ENCODE measurements at regions not wholly inside any gene's neighbourhood (a gene's known extent, or its start where the extent isn't known, plus 50 kb on each side); places are given as distances from the start of the nearest gene placed in this dataset.

GRCh38 chr1:232883992-232884661 is 66.3 kb upstream of the NTPCR start:
- Histone ChIP-seq H3K9me3 (no peaks in the 10 kb centered on the region), H3K4me3 (no peak overlapping the region), H3K27ac (no peak overlapping the region), H3K27me3 (replicated peaks; ENCODE audit: insufficient read depth) (no peaks in the 10 kb centered on the region), H3K36me3 (no peaks in the 10 kb centered on the region), H3K4me1 (replicated peaks) (no peaks in the 10 kb centered on the region)
- TF ChIP-seq CTCF (IDR thresholded peaks at IDR 0.05) (no peak), POLR2A (IDR thresholded peaks at IDR 0.05) (no peak), POLR2AphosphoS5 (IDR thresholded peaks at IDR 0.05) (no peak)
- DNase-seq (ENCODE audit: low spot score) = no peak
- intact Hi-C loops (cut with DNase I) = no loop called here
- 81% methylated on average over 4 of the region's 4 CpGs for WGBS

- Histone ChIP-seq H3K27ac (no peak overlapping the region), H3K4me3 (no peak overlapping the region), H3K36me3 (no peaks in the 10 kb centered on the region), H3K9me3 (no peaks in the 10 kb centered on the region), H3K27me3 (replicated peaks; ENCODE audit: insufficient read depth) (no peaks in the 10 kb centered on the region), H3K4me1 (replicated peaks) (no peaks in the 10 kb centered on the region)
- no peak for TF ChIP-seq CTCF (IDR thresholded peaks at IDR 0.05)
- TF ChIP-seq POLR2AphosphoS5 (IDR thresholded peaks at IDR 0.05) = no peak
- TF ChIP-seq POLR2A (IDR thresholded peaks at IDR 0.05) = no peak
- WGBS = 53% methylated on average over 2 of the region's 2 CpGs
- DNase-seq (ENCODE audit: low spot score) = no peak
- intact Hi-C loops (cut with DNase I) = no loop called here
These were observed 64.1 kb upstream of the NTPCR start for GRCh38 chr1:232886271-232886670.

- intact Hi-C loops (cut with DNase I) = no loop called here
- no peak overlapping the region for H3K4me3 ChIP-seq
- DNase-seq (ENCODE audit: low spot score) = no peak
- TF ChIP-seq POLR2A (IDR thresholded peaks at IDR 0.05) (no peak), POLR2AphosphoS5 (IDR thresholded peaks at IDR 0.05) (no peak), CTCF (IDR thresholded peaks at IDR 0.05) (no peak)
- H3K4me1 ChIP-seq (replicated peaks) = no peaks in the 10 kb centered on the region
- H3K27me3 ChIP-seq (replicated peaks; ENCODE audit: insufficient read depth) = no peaks in the 10 kb centered on the region
- H3K27ac ChIP-seq = no peak overlapping the region
- 87% methylated on average over 5 of the region's 5 CpGs for WGBS
- H3K9me3 ChIP-seq = no peaks in the 10 kb centered on the region
- no peaks in the 10 kb centered on the region for H3K36me3 ChIP-seq
These were observed 60.0 kb upstream of the NTPCR start for GRCh38 chr1:232890340-232890943.

GRCh38 chr1:232891071-232891470 is 59.3 kb upstream of the NTPCR start:
- intact Hi-C loops (cut with DNase I) = no loop called here
- WGBS = 84% methylated on average over 5 of the region's 5 CpGs
- no peak for DNase-seq (ENCODE audit: low spot score)

More at GRCh38 chr1:232891071-232891470, 59.3 kb upstream of the NTPCR start:
- H3K27me3 ChIP-seq (replicated peaks; ENCODE audit: insufficient read depth) = no peaks in the 10 kb centered on the region
- no peaks in the 10 kb centered on the region for H3K4me1 ChIP-seq (replicated peaks)
- H3K4me3 ChIP-seq = no peak overlapping the region
- H3K27ac ChIP-seq = no peak overlapping the region
- H3K9me3 ChIP-seq = no peaks in the 10 kb centered on the region
- TF ChIP-seq POLR2A (IDR thresholded peaks at IDR 0.05) (no peak), POLR2AphosphoS5 (IDR thresholded peaks at IDR 0.05) (no peak), CTCF (IDR thresholded peaks at IDR 0.05) (no peak)
- no peaks in the 10 kb centered on the region for H3K36me3 ChIP-seq

Measured in prostate gland (tissue), 2 donors.